Testis (tissue), 2 donors: ENCODE measurements at regions not wholly inside any gene's neighbourhood (a gene's known extent, or its start where the extent isn't known, plus 50 kb on each side); places are given as distances from the start of the nearest gene placed in this dataset.

ENCODE experiments used
- DNase-seq: peaks from one replicate; pipeline ENCODE4 v3.0.0-alpha.2; 2019
- H3K27ac ChIP-seq, 2 donors: fragments of 200-600 bp; sonication (generic); one replicate each; pipeline ENCODE4 v1.5.1; 2019
- H3K27me3 ChIP-seq: fragments of 200-600 bp; sonication (generic); one replicate; pipeline ENCODE4 v1.5.1; 2019
- H3K36me3 ChIP-seq: fragments of 200-600 bp; sonication (generic); one replicate; pipeline ENCODE4 v1.5.1; 2017; ENCODE audit warnings: low read depth; ENCODE audit errors: missing control alignments
- H3K4me1 ChIP-seq: fragments of 200-600 bp; sonication (generic); one replicate; pipeline ENCODE4 v1.5.1; 2019
- H3K4me3 ChIP-seq, 2 donors: fragments of 200-600 bp; sonication (generic); one replicate each; pipeline ENCODE4 v1.5.1; 2017 to 2019
- H3K9me3 ChIP-seq: fragments of 200-600 bp; sonication (generic); one replicate; pipeline ENCODE4 v1.5.1; 2017
- CTCF ChIP-seq, 3 experiments: fragments of 450-650 bp in 2 of 3; fragments of 200-600 bp in 1 of 3; sonication (generic) in 1 of 3; IDR thresholded peaks; one replicate each; pipeline ENCODE4 v1.5.1; 2016 to 2019; ENCODE audit warnings: antibody characterized with exemption in 3 of 3, mild to moderate bottlenecking in 2 of 3, moderate library complexity in 1 of 3
- POLR2A ChIP-seq: fragments of 450-650 bp; IDR thresholded peaks from one replicate; pipeline ENCODE4 v1.6.1; 2017; ENCODE audit warnings: antibody characterized with exemption, mild to moderate bottlenecking, moderate library complexity
- WGBS, 2 donors: methylation state at CpG; one replicate each; pipeline ENCODE4 v1.1.5; 2018; 5-methylcytosine and 5-hydroxymethylcytosine counted together
- intact Hi-C: fragments of 100-400 bp; cut with DNase I; formaldehyde crosslinking; loops from one replicate; pipeline ENCODE4 v1.15.1; 2023; ENCODE audit warnings: low total_unique reads

- no peaks in the 10 kb centered on the region for H3K36me3 ChIP-seq
- H3K9me3 ChIP-seq: no peaks in the 10 kb centered on the region
- 59% methylated on average over 5 of the region's 5 CpGs for WGBS, 2 donors
- no peak overlapping the region for H3K27ac ChIP-seq
- intact Hi-C loops: no loop called here
- H3K27me3 ChIP-seq: no peaks in the 10 kb centered on the region
- DNase-seq: no peak
- no peaks in the 10 kb centered on the region for H3K4me1 ChIP-seq
- no peak overlapping the region for H3K4me3 ChIP-seq
- no peak for TF ChIP-seq POLR2A
- TF ChIP-seq CTCF (IDR thresholded peaks at IDR 0.05): no peak
These were observed 178.2 kb upstream of the CAMK1G start for GRCh38 chr1:209405183-209405814.

- intact Hi-C loops: no loop called here
- Histone ChIP-seq H3K4me1 (no peaks in the 10 kb centered on the region), H3K27ac (no peak overlapping the region), H3K27me3 (no peaks in the 10 kb centered on the region), H3K9me3 (no peaks in the 10 kb centered on the region), H3K36me3 (no peaks in the 10 kb centered on the region), H3K4me3 (no peak overlapping the region)
- DNase-seq: no peak
- no peak for TF ChIP-seq CTCF (IDR thresholded peaks at IDR 0.05)
- TF ChIP-seq POLR2A: no peak
- WGBS, 2 donors: 73 to 87% methylated on average over 3 of the region's 3 CpGs
These were observed 177.3 kb upstream of the CAMK1G start for GRCh38 chr1:209406168-209406567.

- no peak for DNase-seq
- TF ChIP-seq CTCF (IDR thresholded peaks at IDR 0.05) (no peak), POLR2A (no peak)
These were observed 176.9 kb upstream of the CAMK1G start for GRCh38 chr1:209406595-209406994.

DNA sequence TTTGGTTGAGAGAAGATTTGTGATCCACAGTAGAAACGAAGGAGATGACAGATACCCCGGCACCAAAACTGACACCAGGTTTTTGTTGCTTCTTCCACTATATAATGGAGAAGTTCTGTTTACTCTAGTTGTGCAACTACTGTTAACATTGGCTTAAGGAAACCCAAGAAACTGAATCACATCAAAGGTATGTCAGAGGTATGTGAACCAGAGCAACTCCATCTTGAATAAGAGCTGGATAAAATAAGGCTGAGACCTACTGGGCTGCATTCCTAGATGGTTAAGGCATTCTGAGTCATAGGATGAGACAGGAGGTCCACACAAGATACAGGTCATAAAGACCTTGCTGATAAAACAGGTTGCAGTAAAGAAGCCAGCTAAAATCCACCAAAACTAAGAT is 173.7 kb upstream of the CAMK1G start:
- TF ChIP-seq POLR2A (no peak), CTCF (IDR thresholded peaks at IDR 0.05) (no peak)
- 88 to 89% methylated on average over 2 of the region's 2 CpGs for WGBS, 2 donors
- Histone ChIP-seq H3K36me3 (no peaks in the 10 kb centered on the region), H3K27me3 (no peaks in the 10 kb centered on the region), H3K4me1 (no peaks in the 10 kb centered on the region), H3K4me3 (no peak overlapping the region), H3K9me3 (no peaks in the 10 kb centered on the region), H3K27ac (no peak overlapping the region)
- no peak for DNase-seq
- intact Hi-C loops: no loop called here

More at GRCh38 chr1:209406595-209406994, 176.9 kb upstream of the CAMK1G start:
- no peaks in the 10 kb centered on the region for H3K9me3 ChIP-seq
- intact Hi-C loops: no loop called here
- H3K27me3 ChIP-seq: no peaks in the 10 kb centered on the region
- WGBS, 2 donors: 89 to 91% methylated on average over 2 of the region's 2 CpGs
- no peak overlapping the region for H3K4me3 ChIP-seq
- no peak overlapping the region for H3K27ac ChIP-seq
- no peaks in the 10 kb centered on the region for H3K4me1 ChIP-seq
- no peaks in the 10 kb centered on the region for H3K36me3 ChIP-seq

GRCh38 chr1:209411491-209411929 is 172.0 kb upstream of the CAMK1G start:
- WGBS, 2 donors: 55 to 56% methylated on average over 3 of the region's 3 CpGs
- no peak for DNase-seq
- Histone ChIP-seq H3K4me3 (no peak overlapping the region), H3K4me1 (no peaks in the 10 kb centered on the region), H3K27ac (no peak overlapping the region), H3K9me3 (no peaks in the 10 kb centered on the region), H3K27me3 (no peaks in the 10 kb centered on the region), H3K36me3 (no peaks in the 10 kb centered on the region)
- intact Hi-C loops: no loop called here
- no peak for TF ChIP-seq POLR2A
- TF ChIP-seq CTCF (IDR thresholded peaks at IDR 0.05): no peak
